BJ (cell line): ENCODE measurements at regions not wholly inside any gene's neighbourhood (a gene's known extent, or its start where the extent isn't known, plus 50 kb on each side); places are given as distances from the start of the nearest gene placed in this dataset. TPM values are rescaled to one million over a fixed set of nuclear protein-coding genes. Genes with fewer than 3 reads are reported as not detected.

Source experiments
- small RNA-seq: library from RNA; depleted of rRNA; stranded (forward); fragments of <200 nt; gene quantifications from one replicate; pipeline ENCODE3, GENCODE V24; 2012; ENCODE audit warnings: low replicate concordance, low read depth; ENCODE audit not compliant: insufficient read length

Small RNAs in the stretch of these regions (small RNA-seq; reads per million reads assigned to genes)
- not detected for gene IGKJ1
- gene IGKJ3: not detected
- not detected for gene IGKJ4
- gene IGKJ5: not detected
- not detected for gene IGKV1-35
- not detected for gene IGKV2-19
- gene IGKV2-36: not detected
- gene IGKV2-38: not detected
- not detected for gene IGKV3-25
- not detected for gene IGKV7-3
- not detected for gene MIR4436A
